Body of pancreas (tissue), 4 donors: ENCODE measurements at regions not wholly inside any gene's neighbourhood (a gene's known extent, or its start where the extent isn't known, plus 50 kb on each side); places are given as distances from the start of the nearest gene placed in this dataset.

Source experiments
- ATAC-seq: fragments of 150-250 bp; one replicate; pipeline ENCODE4 v1.9.1; 2016
- DNase-seq, 4 donors: peaks; one replicate each; pipeline ENCODE4 v3.0.0-alpha.2; 2019
- H3K27ac ChIP-seq, 4 donors: fragments of 200-600 bp; sonication (generic); 1 replicate in 3 of 4; 2 replicates in 1 of 4; pipeline versions ENCODE4 v1.5.1 to v1.6.1; 2016 to 2019; ENCODE audit warnings: mild to moderate bottlenecking in 1 of 4, mixed read lengths in 1 of 4, moderate library complexity in 1 of 4
- H3K27me3 ChIP-seq, 2 donors: fragments of 200-600 bp; sonication (generic); one replicate each; pipeline ENCODE4 v1.6.0; 2016; ENCODE audit warnings: mild to moderate bottlenecking in 1 of 2
- H3K36me3 ChIP-seq, 2 donors: fragments of 200-600 bp; sonication (generic); replicated peaks in 1 of 2; 2 replicates each; pipeline ENCODE4 v1.5.1; 2016; ENCODE audit warnings: low read depth in 2 of 2; ENCODE audit not compliant: insufficient read depth in 1 of 2
- H3K4me1 ChIP-seq: fragments of 200-600 bp; sonication (generic); one replicate; pipeline ENCODE4 v1.6.0; 2016
- H3K4me3 ChIP-seq, 2 donors: fragments of 200-600 bp; sonication (generic); 1 replicate in 1 of 2; 2 replicates in 1 of 2; pipeline ENCODE4 v1.5.1; 2016 to 2019
- H3K9me3 ChIP-seq, 3 donors: fragments of 200-600 bp; sonication (generic); 1 replicate in 2 of 3; 2 replicates in 1 of 3; pipeline ENCODE4 v1.5.1; 2016
- POLR2A ChIP-seq, 3 donors: fragments of 450-650 bp; IDR thresholded peaks; one replicate each; pipeline ENCODE4 v1.6.1; 2016; ENCODE audit warnings: antibody characterized with exemption in 3 of 3, mild to moderate bottlenecking in 2 of 3
- WGBS, 2 donors: methylation state at CpG; one replicate each; pipeline ENCODE4 v1.1.5; 2017; 5-methylcytosine and 5-hydroxymethylcytosine counted together
- intact Hi-C: fragments of 100-400 bp; cut with DNase I; formaldehyde crosslinking; loops from one replicate; pipeline ENCODE4 v1.15.1; 2023
- TF ChIP-seq, protein P1 (sequence below), 7 experiments: fragments of 450-650 bp in 4 of 7; fragments of 200-600 bp in 3 of 7; sonication (generic) in 3 of 7; IDR thresholded peaks; one replicate each; pipeline ENCODE4 v1.5.1; 2016 to 2019; ENCODE audit warnings: antibody characterized with exemption in 7 of 7

- WGBS, 2 donors = 25 to 60% methylated on average over 3 of the region's 3 CpGs
- no peaks in the 10 kb centered on the region for H3K27me3 ChIP-seq
Observed at GRCh38 chr22:49405590-49405989, 422.1 kb downstream of the BRD1 start.

DNA sequence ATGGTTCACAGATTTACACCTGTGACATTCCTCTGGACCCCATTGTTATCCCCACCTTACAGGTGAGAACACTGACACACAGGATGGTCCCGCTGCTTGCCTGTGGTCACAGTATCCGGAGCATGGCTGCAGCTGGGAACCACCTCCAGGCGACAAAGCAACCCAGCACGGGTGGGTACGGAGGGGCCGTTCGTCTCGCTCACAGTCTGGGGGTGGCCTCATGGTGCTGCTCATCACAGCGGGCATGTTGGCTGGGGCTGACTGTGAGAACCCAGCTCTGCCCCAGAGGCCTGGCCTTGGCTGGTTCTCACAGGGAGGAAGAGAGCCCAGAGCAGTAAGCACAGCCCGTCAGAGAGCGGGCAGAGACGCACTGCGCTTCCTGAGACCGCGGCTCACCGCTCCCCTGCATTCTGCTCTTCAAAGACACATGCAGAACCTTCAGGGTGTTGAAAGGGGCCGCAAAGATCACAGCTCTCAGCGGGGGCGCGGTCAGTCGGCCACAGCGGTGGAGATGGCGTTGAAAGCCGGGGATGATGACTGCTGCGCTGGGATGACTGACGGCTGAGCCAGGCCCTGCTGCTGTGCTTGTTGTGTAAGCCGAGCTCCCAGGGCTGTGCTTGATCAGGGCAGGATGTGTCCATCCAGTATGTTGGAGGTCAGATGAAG is 423.0 kb downstream of the BRD1 start:
- no peak for ATAC-seq
- intact Hi-C loops = no loop called here
- no peak overlapping the region for H3K4me3 ChIP-seq
- no peaks in the 10 kb centered on the region for H3K4me1 ChIP-seq
- no peak overlapping the region for H3K27ac ChIP-seq
- WGBS, 2 donors = 46 to 69% methylated on average over 22 to 24 of the region's 27 CpGs
- H3K9me3 ChIP-seq = no peaks in the 10 kb centered on the region
- H3K36me3 ChIP-seq = no peaks in the 10 kb centered on the region
- H3K27me3 ChIP-seq = no peaks in the 10 kb centered on the region
- TF ChIP-seq, protein P1, sequence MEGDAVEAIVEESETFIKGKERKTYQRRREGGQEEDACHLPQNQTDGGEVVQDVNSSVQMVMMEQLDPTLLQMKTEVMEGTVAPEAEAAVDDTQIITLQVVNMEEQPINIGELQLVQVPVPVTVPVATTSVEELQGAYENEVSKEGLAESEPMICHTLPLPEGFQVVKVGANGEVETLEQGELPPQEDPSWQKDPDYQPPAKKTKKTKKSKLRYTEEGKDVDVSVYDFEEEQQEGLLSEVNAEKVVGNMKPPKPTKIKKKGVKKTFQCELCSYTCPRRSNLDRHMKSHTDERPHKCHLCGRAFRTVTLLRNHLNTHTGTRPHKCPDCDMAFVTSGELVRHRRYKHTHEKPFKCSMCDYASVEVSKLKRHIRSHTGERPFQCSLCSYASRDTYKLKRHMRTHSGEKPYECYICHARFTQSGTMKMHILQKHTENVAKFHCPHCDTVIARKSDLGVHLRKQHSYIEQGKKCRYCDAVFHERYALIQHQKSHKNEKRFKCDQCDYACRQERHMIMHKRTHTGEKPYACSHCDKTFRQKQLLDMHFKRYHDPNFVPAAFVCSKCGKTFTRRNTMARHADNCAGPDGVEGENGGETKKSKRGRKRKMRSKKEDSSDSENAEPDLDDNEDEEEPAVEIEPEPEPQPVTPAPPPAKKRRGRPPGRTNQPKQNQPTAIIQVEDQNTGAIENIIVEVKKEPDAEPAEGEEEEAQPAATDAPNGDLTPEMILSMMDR (IDR thresholded peaks at IDR 0.05) = no peak
- no peak for TF ChIP-seq POLR2A (IDR thresholded peaks at IDR 0.05)
- DNase-seq = no peak

More at GRCh38 chr22:49405590-49405989, 422.1 kb downstream of the BRD1 start:
- no peak for ATAC-seq
- H3K4me1 ChIP-seq = no peaks in the 10 kb centered on the region
- no peak for DNase-seq
- intact Hi-C loops = no loop called here
- no peaks in the 10 kb centered on the region for H3K9me3 ChIP-seq
- no peak overlapping the region for H3K27ac ChIP-seq
- H3K4me3 ChIP-seq = no peak overlapping the region
- TF ChIP-seq POLR2A (IDR thresholded peaks at IDR 0.05) = no peak
- TF ChIP-seq, protein P1 (IDR thresholded peaks at IDR 0.05) = no peak
- no peaks in the 10 kb centered on the region for H3K36me3 ChIP-seq

DNA sequence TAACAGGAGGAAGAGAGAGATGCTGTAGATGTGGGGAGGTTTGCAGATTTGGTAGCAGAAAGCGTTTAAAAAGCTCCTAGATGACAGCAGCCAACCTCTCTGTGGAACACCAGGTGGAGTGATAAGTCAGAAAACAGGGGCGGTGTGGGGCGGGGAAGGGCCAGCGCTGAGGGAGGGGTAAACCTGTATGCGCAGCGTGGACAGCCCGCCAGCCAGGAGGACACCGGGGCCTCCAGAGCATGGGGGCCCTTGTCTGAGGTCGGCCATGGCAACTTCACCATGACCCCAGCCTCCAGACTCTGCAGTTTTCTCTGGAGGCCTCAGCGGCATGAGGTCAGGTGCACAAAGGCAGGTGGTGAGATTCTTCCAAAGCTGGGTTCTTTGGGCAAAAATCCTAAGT is 423.7 kb downstream of the BRD1 start:
- no peaks in the 10 kb centered on the region for H3K4me1 ChIP-seq
- TF ChIP-seq, protein P1 (IDR thresholded peaks at IDR 0.05) = no peak
- TF ChIP-seq POLR2A (IDR thresholded peaks at IDR 0.05) = no peak
- no peak overlapping the region for H3K27ac ChIP-seq
- DNase-seq (no peak), ATAC-seq (no peak)
- intact Hi-C loops = no loop called here
- no peaks in the 10 kb centered on the region for H3K36me3 ChIP-seq
- H3K27me3 ChIP-seq = no peaks in the 10 kb centered on the region
- H3K4me3 ChIP-seq = no peak overlapping the region
- H3K9me3 ChIP-seq = no peaks in the 10 kb centered on the region
- WGBS, 2 donors = 76 to 81% methylated on average over 10 of the region's 10 CpGs

- no peak for ATAC-seq
- Histone ChIP-seq H3K4me1 (no peaks in the 10 kb centered on the region), H3K27me3 (no peaks in the 10 kb centered on the region), H3K27ac (no peak overlapping the region), H3K36me3 (no peaks in the 10 kb centered on the region), H3K9me3 (no peaks in the 10 kb centered on the region), H3K4me3 (no peak overlapping the region)
- DNase-seq = no peak
- WGBS, 2 donors = 85 to 93% methylated on average over 6 of the region's 6 CpGs
- intact Hi-C loops = no loop called here
- TF ChIP-seq POLR2A (IDR thresholded peaks at IDR 0.05) = no peak
- TF ChIP-seq, protein P1 (IDR thresholded peaks at IDR 0.05) = no peak
Observed at GRCh38 chr22:49403102-49403501, 424.6 kb downstream of the BRD1 start.

DNA sequence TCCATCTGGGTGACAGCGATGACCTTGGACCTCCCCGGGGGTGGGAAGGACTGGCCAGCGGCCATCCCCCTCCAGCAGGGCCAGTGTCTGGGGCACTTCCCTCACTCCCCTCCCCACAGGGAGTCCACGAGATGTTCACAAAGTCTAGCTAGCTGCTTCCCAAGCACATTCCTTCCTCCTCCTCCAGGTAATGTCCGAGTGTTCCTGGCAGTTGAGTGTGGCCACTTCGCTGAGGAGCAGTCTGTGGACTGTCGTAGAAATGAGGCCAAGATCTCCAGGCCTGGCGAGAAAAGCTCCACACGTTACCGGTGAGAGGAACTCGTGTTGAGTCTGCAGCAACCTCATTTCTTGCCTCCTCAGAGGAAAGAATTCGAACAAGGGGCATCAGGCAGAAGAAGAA is 425.5 kb downstream of the BRD1 start:
- intact Hi-C loops = no loop called here
- ATAC-seq = no peak
- Histone ChIP-seq H3K9me3 (no peaks in the 10 kb centered on the region), H3K4me3 (no peak overlapping the region), H3K4me1 (no peaks in the 10 kb centered on the region), H3K27me3 (no peaks in the 10 kb centered on the region), H3K27ac (no peak overlapping the region), H3K36me3 (no peaks in the 10 kb centered on the region)
- 50 to 52% methylated on average over 8 to 12 of the region's 12 CpGs for WGBS, 2 donors
- TF ChIP-seq POLR2A (IDR thresholded peaks at IDR 0.05) = no peak
- TF ChIP-seq, protein P1 (IDR thresholded peaks at IDR 0.05) = no peak
- DNase-seq = no peak
